GM12878 (cell line): ENCODE measurements at regions not wholly inside any gene's neighbourhood (a gene's known extent, or its start where the extent isn't known, plus 50 kb on each side); places are given as distances from the start of the nearest gene placed in this dataset.

ENCODE experiments used
- ATAC-seq: fragments of 200-7000 bp; cut with Tn5 transposase; 3 replicates; pipeline ENCODE4 v1.9.1; 2020; ENCODE audit warnings: mild to moderate bottlenecking, moderate library complexity
- BruUV-seq: library from RNA; stranded (reverse); fragments of 400-500 nt; replicated peaks from 2 replicates; lab custom pipeline; 2021; lab: Mats Ljungman, UMichigan
- CTCF ChIA-PET: fragments of 300-600 bp; sonication (Branson Sonifier 250); formaldehyde crosslinking; extraction: SDS; loops from one replicate; lab custom pipeline; 2021; ENCODE audit warnings: inconsistent platforms; lab: Yijun Ruan, JAX
- POLR2A ChIA-PET: fragments of 350-600 bp; formaldehyde crosslinking; extraction: SDS; loops from one replicate; lab custom pipeline; 2021; ENCODE audit warnings: inconsistent platforms; lab: Charles Lee
- RAD21 ChIA-PET: fragments of 300-600 bp; sonication (Branson Sonifier 250); formaldehyde crosslinking; loops from one replicate; lab custom pipeline; 2023; ENCODE audit warnings: antibody characterized with exemption; ENCODE audit not compliant: unreplicated experiment; lab: Charles Lee
- SMC1A ChIA-PET: fragments of 300-600 bp; sonication (Branson Sonifier 250); formaldehyde crosslinking; loops from one replicate; lab custom pipeline; 2023; ENCODE audit not compliant: unreplicated experiment, uncharacterized antibody; lab: Charles Lee
- DNase-seq: peaks from one replicate; pipeline ENCODE4 v3.0.0-alpha.2; 2011; ENCODE audit warnings: low read depth, low spot score
- FAIRE-seq: peaks from 3 replicates; lab custom pipeline; 2011; peaks lifted over from hg19 to GRCh38; lab: Jason Lieb, UNC
- H2AFZ ChIP-seq: 2 replicates; pipeline ENCODE4 v1.6.0; 2011; ENCODE audit warnings: low read depth, low read length, control low read depth; ENCODE audit not compliant: control insufficient read depth
- H3K27ac ChIP-seq: 2 replicates; pipeline ENCODE4 v1.5.1; 2011; ENCODE audit warnings: control low read depth; ENCODE audit not compliant: control insufficient read depth, insufficient read depth
- H3K27me3 ChIP-seq, 2 experiments: replicated peaks in 1 of 2; 2 replicates each; pipeline versions ENCODE4 v1.6.0 to v1.6.1; 2011; ENCODE audit warnings: low read length in 1 of 2; ENCODE audit not compliant: control insufficient read depth in 2 of 2, insufficient read depth in 2 of 2
- H3K36me3 ChIP-seq, 2 experiments: 2 replicates each; pipeline ENCODE4 v1.5.1; 2011; ENCODE audit warnings: low read length in 1 of 2; ENCODE audit not compliant: control insufficient read depth in 2 of 2, insufficient read depth in 2 of 2
- H3K4me1 ChIP-seq: 2 replicates; pipeline ENCODE4 v1.6.1; 2011; ENCODE audit warnings: mild to moderate bottlenecking, low read length, moderate library complexity, mixed read lengths; ENCODE audit not compliant: control insufficient read depth, insufficient read depth
- H3K4me2 ChIP-seq: 2 replicates; pipeline ENCODE4 v1.6.0; 2011; ENCODE audit warnings: control low read depth; ENCODE audit not compliant: control insufficient read depth, insufficient read depth
- H3K4me3 ChIP-seq: fragments of 200-600 bp; sonication (generic); 2 replicates; pipeline ENCODE4 v1.5.1; 2016
- H3K79me2 ChIP-seq: 2 replicates; pipeline ENCODE4 v1.6.0; 2011; ENCODE audit warnings: low read length; ENCODE audit not compliant: control insufficient read depth, insufficient read depth
- H3K9ac ChIP-seq: 2 replicates; pipeline ENCODE4 v1.8.0; 2011; ENCODE audit warnings: low read length, control low read depth, mixed read lengths; ENCODE audit not compliant: control insufficient read depth, insufficient read depth
- H3K9me3 ChIP-seq: replicated peaks from 3 replicates; pipeline ENCODE4 v1.5.1; 2011; ENCODE audit warnings: mild to moderate bottlenecking, low read length; ENCODE audit not compliant: control insufficient read depth, insufficient read depth
- H4K20me1 ChIP-seq: 2 replicates; pipeline ENCODE4 v1.6.0; 2011; ENCODE audit not compliant: control insufficient read depth, insufficient read depth
- CBX3 ChIP-seq: fragments of 200-600 bp; sonication (generic); IDR thresholded peaks from 2 replicates; pipeline ENCODE4 v1.6.1; 2016; ENCODE audit warnings: low read depth, borderline replicate concordance
- EED ChIP-seq: sonication (generic); IDR thresholded peaks from 2 replicates; pipeline ENCODE4 v1.6.1; 2016; ENCODE audit warnings: antibody characterized with exemption, low read depth
- FOS ChIP-seq: IDR thresholded peaks from 3 replicates; pipeline ENCODE4 v1.6.1; 2011; ENCODE audit warnings: borderline replicate concordance; ENCODE audit not compliant: insufficient read length; ENCODE audit errors: extremely low read depth
- GABPA ChIP-seq: IDR thresholded peaks from 2 replicates; pipeline ENCODE4 v1.6.1; 2014; ENCODE audit warnings: antibody characterized with exemption, low read depth, mild to moderate bottlenecking, inconsistent platforms
- IKZF2 ChIP-seq, 2 experiments: fragments of 450-650 bp; IDR thresholded peaks; 2 replicates each; pipeline ENCODE4 v1.6.1; 2017; ENCODE audit warnings: mild to moderate bottlenecking in 2 of 2, moderate library complexity in 2 of 2
- IRF4 ChIP-seq: IDR thresholded peaks from 2 replicates; pipeline ENCODE4 v1.6.1; 2011; ENCODE audit warnings: low read depth, low read length
- NR2C1 ChIP-seq: fragments of 450-650 bp; IDR thresholded peaks from 2 replicates; pipeline ENCODE4 v1.6.1; 2017; ENCODE audit warnings: antibody characterized with exemption, mild to moderate bottlenecking, moderate library complexity
- RAD21 ChIP-seq: IDR thresholded peaks from 2 replicates; pipeline ENCODE4 v1.6.1; 2011; ENCODE audit warnings: mild to moderate bottlenecking, low read depth, low read length, moderate library complexity; ENCODE audit not compliant: insufficient read depth
- RUNX3 ChIP-seq: IDR thresholded peaks from 2 replicates; pipeline ENCODE4 v1.6.1; 2012; ENCODE audit warnings: low read length, inconsistent platforms
- SKIL ChIP-seq: fragments of 450-650 bp; IDR thresholded peaks from 2 replicates; pipeline ENCODE4 v1.6.1; 2017; ENCODE audit warnings: mild to moderate bottlenecking, low read depth, inconsistent platforms; ENCODE audit not compliant: poor library complexity, severe bottlenecking
- WGBS: methylation state at CpG from one replicate; pipeline ENCODE4 v1.1.6; 2016; ENCODE audit warnings: low lambda C conversion rate; ENCODE audit not compliant: insufficient replicate concordance, insufficient coverage; ENCODE audit errors: missing lambda C conversion rate; 5-methylcytosine and 5-hydroxymethylcytosine counted together
- in situ Hi-C: fragments of 300-500 bp; cut with MboI; formaldehyde crosslinking; loops from 9 replicates; pipeline ENCODE4 v1.14.3; 2018; ENCODE audit warnings: mixed read lengths
- intact Hi-C: fragments of 100-400 bp; cut with micrococcal nuclease; formaldehyde crosslinking; loops from one replicate; pipeline ENCODE4 v1.14.2; 2022; ENCODE audit not compliant: unreplicated experiment

- TF ChIP-seq RUNX3 (no peak), FOS (no peak)
These were observed 150.7 kb downstream of the ICE1 start (continued) for GRCh38 chr5:5572976-5573797.

GRCh38 chr5:5572010-5572865 lies 149.8 kb downstream of the ICE1 start:
- ATAC-seq (no peak), DNase-seq (no peak), FAIRE-seq (no peak)
- Histone ChIP-seq H3K4me2 (no peak overlapping the region), H4K20me1 (no peaks in the 10 kb centered on the region), H3K36me3 (no peaks in the 10 kb centered on the region), H3K79me2 (no peaks in the 10 kb centered on the region), H3K27me3 (no peaks in the 10 kb centered on the region), H3K27ac (no peak overlapping the region), H2AFZ (no peak overlapping the region), H3K9me3 (no peaks in the 10 kb centered on the region), H3K4me3 (no peak overlapping the region), H3K4me1 (no peaks in the 10 kb centered on the region), H3K9ac (no peak overlapping the region)
- ChIA-PET SMC1A (no interaction called here), RAD21 (no interaction called here), CTCF (no interaction called here), POLR2A (interaction anchor here (0.7 kb wide), 1 partner anchor 81 kb away, joined by 4 read pairs; no protein-coding TSS in a partner anchor)
- TF ChIP-seq IKZF2 (IDR thresholded peaks at IDR 0.05) (no peak), EED (no peak), CBX3 (no peak), SKIL (no peak), RAD21 (no peak), NR2C1 (no peak), GABPA (no peak), IRF4 (no peak)
- WGBS, result 32% methylated on average over 29 of the region's 29 CpGs
- in situ Hi-C loops (no loop called here), intact Hi-C loops (no loop called here)
- no TSS peak for BruUV-seq
